Stimulated activated naive CD4-positive, alpha-beta T cell (primary cell): ENCODE measurements at regions not wholly inside any gene's neighbourhood (a gene's known extent, or its start where the extent isn't known, plus 50 kb on each side); places are given as distances from the start of the nearest gene placed in this dataset.
"Not testable (repeated sequence)": the region's sequence is repeated elsewhere in the genome, so short reads cannot be mapped to it uniquely, and the experiment has no call there.

Experiments used
- DNase-seq, 6 experiments: peaks; one replicate each; lab custom pipeline; 2025; lab: John Stamatoyannopoulos, UW

DNA sequence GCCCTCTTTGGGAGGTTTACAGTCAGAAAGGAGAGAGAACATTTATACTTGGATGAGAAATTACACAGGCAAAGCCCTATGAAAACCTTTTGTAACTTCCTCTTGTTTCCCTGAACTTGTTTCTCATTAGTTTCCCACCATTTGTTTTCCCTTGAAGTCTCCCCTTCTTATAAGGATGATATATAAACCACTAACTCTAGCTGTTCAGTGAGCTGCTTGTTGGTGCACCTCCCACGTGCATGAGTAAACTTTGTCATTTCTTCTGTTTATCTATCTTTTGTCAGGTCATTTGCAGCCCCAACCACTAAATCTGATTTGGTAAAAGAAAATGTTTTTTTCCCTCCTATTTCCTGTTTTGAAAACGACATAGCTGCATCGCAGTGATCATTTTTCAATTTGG, 919.9 kb downstream of the SLITRK1 start:
- no peak for DNase-seq

DNA sequence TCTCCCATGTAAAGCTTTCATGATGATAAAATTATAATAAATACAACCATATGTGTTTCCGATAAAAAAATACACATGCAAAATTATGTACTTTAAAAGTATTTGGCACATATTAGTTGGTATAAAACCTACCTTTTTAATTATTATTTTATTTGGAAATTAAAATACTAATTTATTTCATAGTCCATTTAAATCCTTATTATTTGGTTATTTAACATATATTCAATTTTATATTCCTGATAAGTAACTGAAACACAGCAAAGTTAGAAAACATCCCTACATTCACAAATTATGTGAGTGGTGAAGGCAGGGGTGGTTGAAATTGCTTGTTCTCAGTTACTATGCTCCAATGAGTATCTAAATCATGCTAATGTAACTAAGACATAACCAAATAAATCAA, 920.5 kb downstream of the SLITRK1 start:
- no peak for DNase-seq

DNA sequence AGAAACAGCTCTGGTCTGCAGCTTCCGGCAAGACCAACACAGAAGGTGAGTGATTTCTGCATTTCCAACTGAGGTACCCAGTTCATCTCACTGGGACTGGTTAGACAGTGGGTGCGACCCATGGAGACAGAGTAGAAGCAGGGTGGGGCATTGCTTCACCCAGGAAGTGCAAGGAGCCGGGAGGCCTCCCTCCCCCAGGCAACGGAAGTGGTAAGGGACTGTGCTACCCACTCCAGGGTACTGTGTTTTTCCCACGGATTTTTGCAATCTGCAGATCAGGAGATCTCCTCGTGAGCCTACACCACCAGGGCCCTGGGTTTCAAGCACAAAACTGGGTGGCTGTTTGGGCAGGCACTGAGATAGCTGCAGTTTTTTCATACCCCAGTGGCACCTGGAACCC, 929.9 kb downstream of the SLITRK1 start:
- not testable (repeated sequence) for DNase-seq

DNA sequence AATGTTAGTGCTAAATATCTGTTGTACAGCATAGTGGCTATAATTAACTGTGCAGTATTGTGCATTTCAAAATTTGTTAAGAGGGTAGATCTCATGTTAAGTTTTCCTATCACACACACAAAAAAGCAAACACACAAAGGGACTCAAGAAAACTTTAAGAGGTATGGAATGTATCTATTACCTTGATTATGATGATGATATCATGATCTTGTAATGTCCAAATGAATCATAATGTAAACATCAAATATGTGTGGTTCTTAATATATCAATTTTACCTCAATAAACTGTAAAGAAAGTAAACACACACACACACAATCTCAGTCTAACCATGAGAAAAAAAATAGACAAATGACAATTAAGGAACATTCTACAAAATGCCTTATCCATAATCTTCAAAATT, 934.6 kb downstream of the SLITRK1 start:
- DNase-seq = no peak

DNA sequence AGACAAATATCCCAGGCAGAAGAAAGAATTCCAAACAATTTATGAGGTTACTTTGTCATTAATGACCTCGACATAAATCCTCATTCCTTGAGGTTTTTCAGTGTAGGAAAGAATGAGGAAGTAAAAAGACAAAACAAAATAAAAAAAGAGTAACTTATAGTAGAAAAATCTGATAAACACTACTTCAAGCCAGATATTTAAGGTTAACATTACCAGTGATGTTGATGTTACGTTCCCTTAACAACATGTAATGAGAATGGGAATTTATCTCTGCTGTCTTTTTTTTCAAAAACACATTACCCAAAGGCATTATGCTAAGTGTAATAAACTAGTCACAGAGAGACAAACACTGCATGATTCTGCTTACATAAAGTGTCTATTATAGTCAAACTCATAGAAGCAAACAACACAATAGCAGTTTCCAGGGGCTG, 935.1 kb downstream of the SLITRK1 start:
- DNase-seq = no peak

DNA sequence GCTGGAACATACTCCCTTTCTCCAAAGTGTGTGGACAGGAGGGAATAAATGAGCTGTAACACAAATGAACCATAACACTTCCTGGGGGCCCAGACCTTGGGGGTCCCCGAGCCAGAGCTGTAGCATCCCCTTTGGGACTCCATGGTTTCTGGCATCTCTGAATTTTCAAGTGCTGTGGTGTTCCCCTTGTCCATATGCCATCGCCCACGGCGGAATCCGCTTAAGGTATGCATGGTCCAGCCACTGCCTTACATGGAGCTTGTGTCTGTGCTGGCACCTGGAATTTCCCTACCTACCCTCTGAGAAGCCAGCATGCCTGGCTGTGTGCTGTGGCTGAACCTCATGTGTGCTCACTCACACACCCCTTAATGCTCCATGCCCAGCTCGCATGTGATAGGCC, 943.6 kb downstream of the SLITRK1 start:
- DNase-seq = no peak

DNA sequence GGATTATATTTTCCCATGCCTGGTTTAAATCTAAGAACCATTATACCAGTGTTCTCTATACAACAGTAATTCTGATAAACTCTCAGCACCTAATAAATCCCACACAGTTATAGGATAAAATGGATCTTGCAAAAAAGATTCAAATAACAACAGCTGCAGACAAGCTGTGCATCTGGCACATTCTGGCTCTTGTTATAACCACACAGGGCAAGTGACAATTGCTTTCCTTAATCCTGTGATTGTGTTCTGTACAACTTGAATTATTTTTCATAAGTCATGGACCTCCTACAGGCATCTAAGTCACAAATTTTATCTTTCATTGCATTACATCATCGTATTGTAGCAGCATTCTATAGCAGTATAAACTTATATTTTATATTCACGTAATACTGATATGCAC, 948.3 kb downstream of the SLITRK1 start:
- no peak for DNase-seq

DNA sequence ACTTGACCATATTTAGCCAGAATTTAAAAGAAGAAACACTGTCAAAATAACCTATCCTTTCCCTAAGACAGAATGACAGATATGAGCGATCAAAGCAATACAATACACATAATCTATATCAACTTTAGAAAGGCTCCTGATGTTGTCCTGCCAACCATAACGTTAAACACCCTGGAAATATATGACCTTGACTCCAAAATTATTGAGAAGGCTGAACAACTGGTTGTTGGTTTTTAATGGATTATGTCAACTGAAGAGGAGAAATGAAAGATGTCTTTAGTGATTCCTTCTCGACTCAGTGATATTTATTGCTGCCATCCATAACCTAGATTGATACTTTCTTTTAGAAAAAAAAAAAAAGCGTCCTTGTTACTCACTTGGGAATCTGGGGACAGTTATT, 957.2 kb downstream of the SLITRK1 start:
- no peak for DNase-seq

DNA sequence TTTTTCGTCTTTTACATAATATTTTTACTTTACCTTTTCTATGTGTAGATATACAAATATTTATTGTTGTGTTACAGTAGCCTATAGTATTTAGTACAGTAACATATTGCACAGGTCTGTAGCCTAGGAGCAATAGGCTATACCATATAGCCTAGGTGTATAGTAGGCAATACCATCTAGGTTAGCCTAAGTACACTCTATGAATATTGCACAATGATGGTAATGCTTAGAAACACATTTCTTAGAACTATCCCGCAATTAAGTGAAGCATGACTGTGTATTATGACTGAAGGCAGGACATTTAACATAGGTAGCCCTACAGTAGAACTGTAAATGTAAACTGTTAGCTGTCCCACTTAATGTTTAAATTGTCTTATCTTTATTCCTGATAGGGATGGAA, 964.3 kb downstream of the SLITRK1 start:
- DNase-seq = no peak

DNA sequence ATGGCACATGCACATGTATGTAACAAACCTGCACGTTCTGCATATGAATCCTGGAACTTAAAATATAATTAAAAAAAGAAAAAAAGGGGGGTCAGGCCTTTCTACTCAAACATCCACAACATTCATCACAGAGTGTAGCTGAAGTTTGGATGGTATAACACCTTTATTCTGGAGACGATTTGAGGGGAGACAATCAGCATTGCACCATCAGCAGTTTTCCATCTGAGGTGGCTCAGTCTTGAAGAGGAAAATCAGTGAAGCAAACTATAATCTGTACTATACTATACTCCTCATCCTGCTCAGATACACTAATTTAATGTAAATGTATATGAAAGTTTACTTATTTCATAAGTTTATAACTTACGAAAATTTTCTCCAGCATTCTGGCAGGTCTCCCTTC, 969.7 kb downstream of the SLITRK1 start:
- DNase-seq = no peak

DNA sequence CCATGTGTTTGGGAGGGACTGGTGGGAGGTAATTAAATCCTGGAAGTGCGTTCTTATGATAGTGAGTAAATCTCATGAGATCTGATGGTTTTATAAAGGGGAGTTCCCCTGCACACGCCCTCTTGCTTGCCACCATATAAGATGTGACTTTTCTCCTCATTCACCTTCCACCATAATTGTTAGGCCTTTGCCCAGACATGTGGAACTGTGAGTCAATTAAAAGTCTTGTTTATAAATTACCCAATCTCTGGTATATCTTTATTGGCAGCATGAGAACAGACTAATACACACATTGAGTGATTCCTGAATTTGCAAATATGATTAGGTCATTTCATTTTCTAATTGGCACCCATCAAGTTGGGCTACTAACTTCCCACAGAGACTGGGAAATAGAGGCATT, 977.2 kb downstream of the SLITRK1 start:
- DNase-seq = no peak

DNA sequence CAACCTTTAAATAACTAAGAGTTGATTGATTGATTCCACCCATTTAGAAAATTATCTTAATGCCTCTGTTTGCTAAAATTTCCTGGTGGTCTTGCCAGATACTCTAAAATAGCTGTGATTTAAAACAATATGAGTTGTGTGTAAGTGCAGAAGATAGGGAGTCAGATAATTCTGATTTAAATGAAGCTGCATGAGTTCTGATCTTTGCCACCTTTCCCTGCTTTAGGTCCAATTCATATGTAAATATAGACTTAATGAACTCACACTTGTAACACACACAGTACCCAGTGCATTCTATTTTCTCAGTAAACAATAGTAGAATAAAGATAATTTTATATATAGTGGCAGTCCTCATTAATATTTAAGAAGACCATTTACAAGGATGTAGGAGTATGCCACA, 981.8 kb downstream of the SLITRK1 start:
- DNase-seq = no peak

DNA sequence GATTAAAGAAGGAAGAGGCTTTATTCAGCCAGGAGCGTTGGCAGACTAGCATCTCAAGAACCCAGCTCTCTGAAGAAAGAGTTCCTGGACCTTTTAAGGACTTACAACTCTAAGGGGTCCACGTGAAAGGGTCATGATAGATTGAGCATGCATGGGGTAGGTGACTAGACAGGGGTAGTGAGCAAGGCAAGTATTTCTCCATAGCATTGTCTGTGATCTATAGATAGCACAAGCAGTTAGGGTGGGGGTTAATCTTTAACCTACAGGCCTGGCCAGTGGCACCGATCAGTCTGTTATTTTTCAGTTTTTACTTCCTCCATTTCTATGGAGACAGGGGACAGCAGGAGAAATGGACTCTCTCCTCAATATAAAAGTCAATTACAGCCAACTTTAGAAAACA, 983.7 kb downstream of the SLITRK1 start:
- DNase-seq = no peak

DNA sequence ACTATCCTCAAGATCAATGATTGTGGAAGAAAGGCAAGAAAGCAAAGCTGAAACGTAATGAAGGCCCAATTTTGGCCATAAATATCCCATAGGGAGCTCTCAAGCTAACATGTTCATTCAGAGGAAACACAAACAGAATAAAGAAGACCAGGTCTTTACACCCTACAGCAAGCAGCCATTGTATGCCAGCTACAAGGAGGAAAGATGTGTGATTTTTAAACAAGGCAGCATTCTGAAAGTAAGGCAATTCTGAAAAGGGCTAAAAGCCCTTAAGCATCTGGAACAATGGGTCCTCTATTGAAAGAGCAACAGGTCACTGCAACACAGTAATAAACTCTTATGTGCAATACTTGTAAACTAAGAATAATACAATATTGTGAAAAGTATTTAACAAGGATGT, 1002.4 kb downstream of the SLITRK1 start:
- DNase-seq = no peak

DNA sequence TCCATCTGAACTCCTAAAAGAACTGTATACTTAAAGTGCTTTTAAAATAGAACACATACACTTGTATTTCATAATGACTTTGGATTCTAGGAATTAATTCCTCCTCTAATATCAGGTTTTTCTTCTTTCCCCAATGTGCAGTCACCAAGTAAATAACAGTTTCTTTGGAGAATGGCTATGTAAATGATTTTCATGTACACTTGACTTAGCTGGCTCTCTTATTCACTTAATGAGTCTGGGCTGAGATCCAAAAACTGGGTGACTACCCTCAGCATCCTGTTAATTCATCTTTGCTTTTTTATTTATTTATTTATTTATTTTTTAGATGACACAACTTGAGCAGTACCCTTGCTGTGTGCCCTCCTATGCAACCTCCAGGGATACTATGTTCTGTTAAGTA, 1003.7 kb downstream of the SLITRK1 start:
- no peak for DNase-seq

DNA sequence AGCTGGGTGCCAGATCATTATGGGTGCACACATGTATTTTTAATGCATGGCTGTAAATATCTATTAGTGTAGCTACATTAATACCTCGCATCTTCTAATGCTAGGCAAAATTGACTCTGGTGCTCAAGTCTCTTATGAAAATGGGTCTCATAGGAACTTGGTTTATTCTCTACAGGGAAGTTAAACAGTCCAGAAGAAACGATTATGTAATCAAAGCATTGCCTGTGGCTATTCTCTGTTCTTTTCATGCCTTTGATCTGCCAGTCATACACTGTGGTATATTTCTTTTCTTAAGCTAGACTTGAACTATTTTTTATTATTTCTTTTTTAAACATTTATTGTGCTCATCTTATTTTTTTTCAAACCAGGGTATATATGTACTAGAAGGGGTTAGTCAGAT, 1015.0 kb downstream of the SLITRK1 start:
- DNase-seq = no peak

DNA sequence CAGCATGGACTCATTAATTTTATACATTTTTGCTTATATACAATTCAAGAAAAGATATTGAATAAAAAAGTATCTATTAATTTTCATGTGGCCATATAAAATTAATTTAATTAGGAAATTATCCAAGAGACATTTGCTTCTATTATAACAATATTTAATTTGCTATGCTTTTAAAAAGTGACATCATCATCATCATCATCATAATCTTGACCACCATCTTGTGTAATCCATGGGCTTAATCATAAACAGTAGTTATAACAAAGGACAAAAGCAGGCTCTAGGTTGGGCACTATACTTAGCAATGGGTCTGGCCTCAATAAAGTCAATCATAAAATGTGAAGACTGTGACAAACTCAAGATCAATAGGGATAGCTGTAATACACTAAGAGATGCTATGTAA, 1031.6 kb downstream of the SLITRK1 start:
- no peak for DNase-seq

DNA sequence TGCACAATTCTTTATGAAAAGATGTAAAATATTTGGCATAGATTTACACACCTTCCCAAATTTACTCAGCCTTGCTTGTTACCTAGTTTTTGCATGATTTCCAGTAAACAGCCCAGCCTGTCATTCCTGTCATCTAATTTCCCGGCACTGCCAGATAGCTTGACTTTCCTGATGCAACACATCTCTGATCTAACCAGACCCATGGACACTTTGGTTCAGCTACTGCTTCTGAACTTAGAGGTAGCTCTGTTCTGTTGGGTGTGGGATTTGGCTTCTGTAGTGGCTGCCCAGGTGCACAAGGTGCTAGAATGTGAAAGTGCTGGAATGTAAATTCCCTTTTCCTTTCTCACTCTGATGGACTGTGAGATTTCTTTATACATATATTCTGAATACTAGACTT, 1033.5 kb downstream of the SLITRK1 start:
- DNase-seq = no peak

DNA sequence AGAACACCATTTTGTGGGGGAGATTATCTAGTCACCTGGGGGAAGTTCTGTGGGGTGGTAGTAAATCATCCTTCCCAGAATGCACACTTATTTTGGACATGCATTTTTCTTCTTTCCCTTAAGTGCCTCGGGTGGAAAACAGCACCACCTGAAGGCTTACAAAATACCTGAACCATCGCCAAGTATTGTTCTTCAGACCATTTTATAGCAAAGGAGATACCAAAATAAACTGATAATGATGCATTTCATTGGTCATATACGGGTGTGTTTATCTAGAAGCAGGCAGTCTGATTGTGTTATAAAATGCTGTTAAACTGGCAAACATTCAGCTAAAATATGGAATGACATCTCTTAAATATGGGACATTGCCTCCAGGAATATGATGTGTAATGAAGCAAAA, 1034.7 kb downstream of the SLITRK1 start:
- no peak for DNase-seq

DNA sequence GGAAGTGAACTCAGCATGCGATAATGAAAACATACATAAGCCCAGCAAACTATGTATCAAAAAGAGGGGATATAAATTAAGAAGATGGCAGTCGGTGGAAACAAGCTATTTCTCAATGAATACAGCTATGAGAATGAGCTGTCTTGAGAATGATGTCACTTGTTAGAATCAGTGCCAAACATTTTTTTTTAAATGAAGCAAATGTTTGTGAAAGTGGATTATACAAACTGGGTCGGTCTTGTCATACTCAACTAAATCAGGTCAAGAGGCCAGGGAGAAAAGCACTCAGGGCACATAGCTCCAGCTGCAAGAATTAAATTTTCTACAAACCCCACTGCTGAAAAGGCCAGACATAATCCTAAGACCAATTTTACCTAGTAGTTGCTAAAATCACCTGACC, 1048.4 kb downstream of the SLITRK1 start:
- no peak for DNase-seq

DNA sequence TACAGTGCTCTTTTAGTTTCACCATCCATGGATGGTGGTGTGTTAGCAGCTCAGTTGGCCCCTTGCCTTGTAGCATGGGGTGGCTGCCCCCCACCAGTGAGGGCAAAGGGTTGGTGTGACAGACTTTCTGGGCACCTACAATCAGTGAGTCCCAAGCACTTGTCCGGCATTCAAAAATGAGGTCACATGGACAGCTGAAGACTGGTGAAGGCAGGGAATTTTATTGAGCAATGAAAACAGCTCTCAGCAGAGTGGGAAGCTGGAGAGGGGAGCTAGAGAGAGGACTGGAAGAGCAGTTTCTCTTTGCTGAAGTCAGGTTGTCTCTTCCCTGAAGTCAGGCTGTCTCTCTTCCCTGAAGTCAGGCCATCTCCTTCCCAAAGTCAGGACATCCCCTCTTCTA, 1053.2 kb downstream of the SLITRK1 start:
- no peak for DNase-seq

DNA sequence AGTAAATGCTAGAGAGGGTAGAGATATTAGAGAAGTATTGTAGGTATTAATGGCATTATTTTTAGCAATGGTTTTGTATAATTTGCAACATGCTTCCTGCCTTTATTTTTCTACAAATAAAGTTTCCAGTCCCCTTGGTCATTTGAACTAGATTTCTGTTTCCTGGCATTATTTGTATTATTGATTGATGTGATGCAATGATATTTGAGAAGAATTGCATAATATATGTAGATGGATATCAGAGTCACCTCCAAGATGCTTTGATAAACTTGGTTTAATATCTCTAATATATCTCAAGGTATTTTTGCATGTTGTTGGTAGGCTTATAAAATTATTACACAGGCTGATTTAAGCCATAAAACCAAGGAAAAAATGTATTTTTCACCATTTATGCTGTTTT, 1054.5 kb downstream of the SLITRK1 start:
- DNase-seq = no peak

DNA sequence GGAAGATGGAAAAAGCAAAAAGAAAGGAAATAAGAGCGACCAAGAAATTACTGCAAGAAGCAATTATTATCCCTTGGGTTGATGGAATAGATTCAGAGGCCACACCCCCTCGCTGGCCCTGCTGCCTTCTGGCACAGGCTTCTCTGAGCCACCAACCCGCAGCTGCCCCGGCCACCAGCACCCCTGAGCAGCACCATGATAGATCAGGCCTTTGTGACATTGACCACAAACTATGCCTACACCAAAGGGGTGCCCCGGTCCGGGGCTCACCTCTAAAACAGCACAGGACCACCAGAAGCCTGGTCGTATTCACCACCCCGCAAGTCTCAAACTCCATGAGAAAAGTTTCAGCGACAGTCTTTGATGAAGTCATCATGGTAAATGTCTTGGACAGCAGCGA, 1059.3 kb downstream of the SLITRK1 start:
- no peak for DNase-seq

DNA sequence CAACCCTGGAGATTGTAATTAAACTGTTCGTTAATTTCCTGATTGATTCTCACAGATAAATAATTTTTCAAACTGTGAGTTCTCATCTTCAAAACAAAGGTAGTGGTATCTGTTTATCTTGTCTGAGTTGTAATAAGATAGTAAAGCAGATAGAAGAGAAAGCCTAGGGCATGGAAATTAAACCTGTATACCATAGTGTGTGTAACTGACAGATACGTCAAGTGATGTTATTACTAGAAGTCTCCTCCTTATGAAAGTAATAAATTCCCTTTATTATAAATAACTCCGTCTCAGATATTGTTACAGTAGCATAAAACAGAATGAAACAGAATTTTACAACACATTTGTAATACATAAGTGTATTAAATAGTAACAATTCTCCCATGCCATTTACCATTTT, 1065.1 kb downstream of the SLITRK1 start:
- no peak for DNase-seq

DNA sequence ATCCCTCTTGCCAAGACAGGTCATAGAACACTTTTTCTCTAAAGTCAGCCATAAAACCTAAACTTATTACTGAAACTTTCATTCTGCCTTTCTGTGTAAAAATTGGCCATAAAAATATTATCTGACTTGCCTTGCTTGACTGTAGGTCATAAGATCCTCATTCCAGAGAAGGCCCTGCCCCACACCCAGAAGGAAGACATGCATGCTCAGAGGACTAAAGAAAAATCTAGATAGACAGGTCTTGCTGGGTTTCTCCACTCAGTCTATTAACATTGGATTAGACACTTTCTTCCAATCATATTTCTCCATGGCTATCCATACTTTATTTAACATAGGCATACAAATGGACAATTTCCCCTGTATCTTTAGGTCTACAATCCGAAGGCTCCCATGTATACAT, 1066.5 kb downstream of the SLITRK1 start:
- no peak for DNase-seq
